Keratinocyte (primary cell): ENCODE measurements at regions not wholly inside any gene's neighbourhood (a gene's known extent, or its start where the extent isn't known, plus 50 kb on each side); places are given as distances from the start of the nearest gene placed in this dataset.
"Not testable (repeated sequence)": the region's sequence is repeated elsewhere in the genome, so short reads cannot be mapped to it uniquely, and the experiment has no call there.

ENCODE experiments used
- DNase-seq: peaks from one replicate; pipeline ENCODE4 v3.0.0-alpha.2; 2011; ENCODE audit warnings: low read depth, missing footprints, low spot score
- FAIRE-seq: peaks from 2 replicates; lab custom pipeline; 2011; peaks lifted over from hg19 to GRCh38; lab: Jason Lieb, UNC
- H2AFZ ChIP-seq: 2 replicates; pipeline ENCODE4 v1.6.0; 2012; ENCODE audit warnings: low read length, control low read depth, inconsistent platforms; ENCODE audit not compliant: control insufficient read depth
- H3K27ac ChIP-seq: 2 replicates; pipeline ENCODE4 v1.5.1; 2011; ENCODE audit warnings: low read length; ENCODE audit not compliant: control insufficient read depth, insufficient read depth
- H3K27me3 ChIP-seq: 3 replicates; pipeline ENCODE4 v1.6.0; 2011; ENCODE audit warnings: low read length; ENCODE audit not compliant: control insufficient read depth, insufficient read depth; ENCODE audit errors: extremely low read depth
- H3K36me3 ChIP-seq, 2 experiments: 2 replicates in 1 of 2; 3 replicates in 1 of 2; pipeline ENCODE4 v1.5.1; 2011; ENCODE audit warnings: low read length in 2 of 2, mild to moderate bottlenecking in 1 of 2; ENCODE audit not compliant: control insufficient read depth in 2 of 2, insufficient read depth in 2 of 2; ENCODE audit errors: extremely low read depth in 1 of 2
- H3K4me1 ChIP-seq: 3 replicates; pipeline ENCODE4 v1.5.1; 2011; ENCODE audit warnings: low read length; ENCODE audit not compliant: control insufficient read depth, insufficient read depth; ENCODE audit errors: extremely low read depth
- H3K4me2 ChIP-seq: 3 replicates; pipeline ENCODE4 v1.6.0; 2011; ENCODE audit warnings: low read depth, low read length; ENCODE audit not compliant: control insufficient read depth, insufficient read depth; ENCODE audit errors: extremely low read depth
- H3K4me3 ChIP-seq, 3 experiments: fragments of 200-600 bp in 1 of 3; sonication (generic) in 1 of 3; 2 replicates in 2 of 3; 3 replicates in 1 of 3; pipeline ENCODE4 v1.5.1; 2011 to 2016; ENCODE audit warnings: low read length in 3 of 3, mild to moderate bottlenecking in 3 of 3, control low read depth in 2 of 3, inconsistent platforms in 1 of 3, low read depth in 1 of 3, mixed read lengths in 1 of 3, mixed run types in 1 of 3, moderate library complexity in 1 of 3; ENCODE audit not compliant: control insufficient read depth in 2 of 3, insufficient read depth in 2 of 3; ENCODE audit errors: extremely low read depth in 1 of 3
- H3K79me2 ChIP-seq: 2 replicates; pipeline ENCODE4 v1.6.0; 2012; ENCODE audit warnings: low read length; ENCODE audit not compliant: control insufficient read depth, insufficient read depth
- H3K9ac ChIP-seq: 3 replicates; pipeline ENCODE4 v1.6.0; 2011; ENCODE audit warnings: low read length; ENCODE audit not compliant: control insufficient read depth, insufficient read depth; ENCODE audit errors: extremely low read depth
- H3K9me1 ChIP-seq: 3 replicates; pipeline ENCODE4 v1.6.0; 2011; ENCODE audit warnings: low read length; ENCODE audit not compliant: control insufficient read depth, insufficient read depth; ENCODE audit errors: extremely low read depth
- H3K9me3 ChIP-seq: 2 replicates; pipeline ENCODE4 v1.5.1; 2012; ENCODE audit warnings: low read depth, low read length; ENCODE audit not compliant: control insufficient read depth
- H4K20me1 ChIP-seq: 3 replicates; pipeline ENCODE4 v1.6.0; 2011; ENCODE audit warnings: low read length; ENCODE audit not compliant: control insufficient read depth, insufficient read depth; ENCODE audit errors: extremely low read depth
- EZH2 ChIP-seq: IDR thresholded peaks from one replicate; pipeline ENCODE4 v1.6.1; 2012; ENCODE audit warnings: inconsistent platforms, mild to moderate bottlenecking, low read length, moderate library complexity
- dilution Hi-C: fragments of 300-500 bp; cut with MboI; formaldehyde crosslinking; loops from one replicate; pipeline ENCODE4 v1.7.0; 2020; ENCODE audit warnings: low sequenced_read_pairs; ENCODE audit not compliant: extremely low pct_ligation_motif_present
- TF ChIP-seq, protein P1 (sequence below), 3 experiments: IDR thresholded peaks in 1 of 3; conservative IDR thresholded peaks in 1 of 3; optimal IDR thresholded peaks in 1 of 3; 2 replicates in 2 of 3; 3 replicates in 1 of 3; pipeline versions ENCODE3 to v1.5.1; 2011; ENCODE audit warnings: low read length in 3 of 3, mild to moderate bottlenecking in 3 of 3, moderate library complexity in 2 of 3, control low read depth in 1 of 3, inconsistent platforms in 1 of 3; ENCODE audit not compliant: insufficient read depth in 2 of 3; ENCODE audit errors: extremely low read depth in 1 of 3

DNA sequence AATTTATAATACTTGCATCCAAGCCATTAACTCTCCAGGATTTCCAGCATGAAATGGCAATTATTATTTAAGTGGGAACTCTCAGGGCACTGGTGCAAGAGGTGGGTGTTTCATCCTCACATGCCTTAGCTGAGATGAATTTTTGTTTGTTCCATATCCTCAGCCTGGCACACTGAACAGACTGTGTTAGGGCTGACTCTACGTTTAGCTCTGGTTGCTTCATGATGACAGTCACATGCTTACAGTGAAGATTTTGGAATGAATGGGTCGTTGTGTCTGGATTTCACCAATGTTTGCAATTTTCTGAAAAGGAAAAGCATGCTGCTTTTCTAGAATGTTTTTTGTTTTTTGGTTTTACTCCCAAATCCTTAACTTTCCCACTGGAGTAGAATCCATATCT lies 246.6 kb downstream of the INSC start:
- dilution Hi-C loops = no loop called here
- H3K27ac ChIP-seq = no peak overlapping the region
- H3K4me1 ChIP-seq = no peaks in the 10 kb centered on the region
- no peaks in the 10 kb centered on the region for H3K9me3 ChIP-seq
- no peak overlapping the region for H3K4me2 ChIP-seq
- DNase-seq (no peak), FAIRE-seq (no peak)
- no peaks in the 10 kb centered on the region for H3K79me2 ChIP-seq
- no peaks in the 10 kb centered on the region for H3K36me3 ChIP-seq
- no peak overlapping the region for H3K9ac ChIP-seq
- H3K27me3 ChIP-seq = no peaks in the 10 kb centered on the region
- no peak overlapping the region for H2AFZ ChIP-seq
- TF ChIP-seq, protein P1, sequence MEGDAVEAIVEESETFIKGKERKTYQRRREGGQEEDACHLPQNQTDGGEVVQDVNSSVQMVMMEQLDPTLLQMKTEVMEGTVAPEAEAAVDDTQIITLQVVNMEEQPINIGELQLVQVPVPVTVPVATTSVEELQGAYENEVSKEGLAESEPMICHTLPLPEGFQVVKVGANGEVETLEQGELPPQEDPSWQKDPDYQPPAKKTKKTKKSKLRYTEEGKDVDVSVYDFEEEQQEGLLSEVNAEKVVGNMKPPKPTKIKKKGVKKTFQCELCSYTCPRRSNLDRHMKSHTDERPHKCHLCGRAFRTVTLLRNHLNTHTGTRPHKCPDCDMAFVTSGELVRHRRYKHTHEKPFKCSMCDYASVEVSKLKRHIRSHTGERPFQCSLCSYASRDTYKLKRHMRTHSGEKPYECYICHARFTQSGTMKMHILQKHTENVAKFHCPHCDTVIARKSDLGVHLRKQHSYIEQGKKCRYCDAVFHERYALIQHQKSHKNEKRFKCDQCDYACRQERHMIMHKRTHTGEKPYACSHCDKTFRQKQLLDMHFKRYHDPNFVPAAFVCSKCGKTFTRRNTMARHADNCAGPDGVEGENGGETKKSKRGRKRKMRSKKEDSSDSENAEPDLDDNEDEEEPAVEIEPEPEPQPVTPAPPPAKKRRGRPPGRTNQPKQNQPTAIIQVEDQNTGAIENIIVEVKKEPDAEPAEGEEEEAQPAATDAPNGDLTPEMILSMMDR (optimal IDR thresholded peaks at IDR 0.05 in 1 of 3, IDR thresholded peaks at IDR 0.05 in 1 of 3, conservative IDR thresholded peaks at IDR 0.05 in 1 of 3; ENCODE audit: extremely low read depth in 1 of 3, insufficient read depth in 2 of 3, low read length in 3 of 3) = no peak
- no peak for TF ChIP-seq EZH2
- H4K20me1 ChIP-seq = no peaks in the 10 kb centered on the region
- H3K4me3 ChIP-seq = no peak overlapping the region
- no peaks in the 10 kb centered on the region for H3K9me1 ChIP-seq

- H3K9me3 ChIP-seq, H3K27me3 ChIP-seq, H3K4me3 ChIP-seq, dilution Hi-C loops, DNase-seq, H3K79me2 ChIP-seq, H3K9me1 ChIP-seq, H3K4me2 ChIP-seq, H4K20me1 ChIP-seq, H2AFZ ChIP-seq, H3K9ac ChIP-seq, H3K36me3 ChIP-seq, H3K4me1 ChIP-seq, FAIRE-seq, H3K27ac ChIP-seq: not testable (repeated sequence)
These were observed 250.6 kb downstream of the INSC start for GRCh38 chr11:15365286-15365685.

GRCh38 chr11:15367695-15368094 lies 253.0 kb downstream of the INSC start:
- no peaks in the 10 kb centered on the region for H3K9me3 ChIP-seq
- no peaks in the 10 kb centered on the region for H3K27me3 ChIP-seq
- no peaks in the 10 kb centered on the region for H3K36me3 ChIP-seq
- no peak overlapping the region for H3K4me2 ChIP-seq
- no peak overlapping the region for H2AFZ ChIP-seq
- no peak for FAIRE-seq
- no peak overlapping the region for H3K27ac ChIP-seq
- H3K4me1 ChIP-seq = no peaks in the 10 kb centered on the region
- no peaks in the 10 kb centered on the region for H4K20me1 ChIP-seq
- H3K79me2 ChIP-seq = no peaks in the 10 kb centered on the region
- dilution Hi-C loops = no loop called here
- H3K4me3 ChIP-seq = no peak overlapping the region
- DNase-seq = no peak
- no peak overlapping the region for H3K9ac ChIP-seq
- TF ChIP-seq EZH2 = no peak
- TF ChIP-seq, protein P1 (optimal IDR thresholded peaks at IDR 0.05 in 1 of 3, IDR thresholded peaks at IDR 0.05 in 1 of 3, conservative IDR thresholded peaks at IDR 0.05 in 1 of 3; ENCODE audit: extremely low read depth in 1 of 3, insufficient read depth in 2 of 3, low read length in 3 of 3) = no peak
- no peaks in the 10 kb centered on the region for H3K9me1 ChIP-seq
